Keratinocyte (primary cell): ENCODE measurements at regions not wholly inside any gene's neighbourhood (a gene's known extent, or its start where the extent isn't known, plus 50 kb on each side); places are given as distances from the start of the nearest gene placed in this dataset.
"Not testable (repeated sequence)": the region's sequence is repeated elsewhere in the genome, so short reads cannot be mapped to it uniquely, and the experiment has no call there.

Experiments
- DNase-seq: peaks from one replicate; pipeline ENCODE4 v3.0.0-alpha.2; 2011; ENCODE audit warnings: low read depth, missing footprints, low spot score
- FAIRE-seq: peaks from 2 replicates; lab custom pipeline; 2011; peaks lifted over from hg19 to GRCh38; lab: Jason Lieb, UNC
- H2AFZ ChIP-seq: 2 replicates; pipeline ENCODE4 v1.6.0; 2012; ENCODE audit warnings: low read length, control low read depth, inconsistent platforms; ENCODE audit not compliant: control insufficient read depth
- H3K27ac ChIP-seq: 2 replicates; pipeline ENCODE4 v1.5.1; 2011; ENCODE audit warnings: low read length; ENCODE audit not compliant: control insufficient read depth, insufficient read depth
- H3K27me3 ChIP-seq: 3 replicates; pipeline ENCODE4 v1.6.0; 2011; ENCODE audit warnings: low read length; ENCODE audit not compliant: control insufficient read depth, insufficient read depth; ENCODE audit errors: extremely low read depth
- H3K36me3 ChIP-seq, 2 experiments: 2 replicates in 1 of 2; 3 replicates in 1 of 2; pipeline ENCODE4 v1.5.1; 2011; ENCODE audit warnings: low read length in 2 of 2, mild to moderate bottlenecking in 1 of 2; ENCODE audit not compliant: control insufficient read depth in 2 of 2, insufficient read depth in 2 of 2; ENCODE audit errors: extremely low read depth in 1 of 2
- H3K4me1 ChIP-seq: 3 replicates; pipeline ENCODE4 v1.5.1; 2011; ENCODE audit warnings: low read length; ENCODE audit not compliant: control insufficient read depth, insufficient read depth; ENCODE audit errors: extremely low read depth
- H3K4me2 ChIP-seq: 3 replicates; pipeline ENCODE4 v1.6.0; 2011; ENCODE audit warnings: low read depth, low read length; ENCODE audit not compliant: control insufficient read depth, insufficient read depth; ENCODE audit errors: extremely low read depth
- H3K4me3 ChIP-seq, 3 experiments: fragments of 200-600 bp in 1 of 3; sonication (generic) in 1 of 3; 2 replicates in 2 of 3; 3 replicates in 1 of 3; pipeline ENCODE4 v1.5.1; 2011 to 2016; ENCODE audit warnings: low read length in 3 of 3, mild to moderate bottlenecking in 3 of 3, control low read depth in 2 of 3, inconsistent platforms in 1 of 3, low read depth in 1 of 3, mixed read lengths in 1 of 3, mixed run types in 1 of 3, moderate library complexity in 1 of 3; ENCODE audit not compliant: control insufficient read depth in 2 of 3, insufficient read depth in 2 of 3; ENCODE audit errors: extremely low read depth in 1 of 3
- H3K79me2 ChIP-seq: 2 replicates; pipeline ENCODE4 v1.6.0; 2012; ENCODE audit warnings: low read length; ENCODE audit not compliant: control insufficient read depth, insufficient read depth
- H3K9ac ChIP-seq: 3 replicates; pipeline ENCODE4 v1.6.0; 2011; ENCODE audit warnings: low read length; ENCODE audit not compliant: control insufficient read depth, insufficient read depth; ENCODE audit errors: extremely low read depth
- H3K9me1 ChIP-seq: 3 replicates; pipeline ENCODE4 v1.6.0; 2011; ENCODE audit warnings: low read length; ENCODE audit not compliant: control insufficient read depth, insufficient read depth; ENCODE audit errors: extremely low read depth
- H3K9me3 ChIP-seq: 2 replicates; pipeline ENCODE4 v1.5.1; 2012; ENCODE audit warnings: low read depth, low read length; ENCODE audit not compliant: control insufficient read depth
- H4K20me1 ChIP-seq: 3 replicates; pipeline ENCODE4 v1.6.0; 2011; ENCODE audit warnings: low read length; ENCODE audit not compliant: control insufficient read depth, insufficient read depth; ENCODE audit errors: extremely low read depth
- EZH2 ChIP-seq: IDR thresholded peaks from one replicate; pipeline ENCODE4 v1.6.1; 2012; ENCODE audit warnings: inconsistent platforms, mild to moderate bottlenecking, low read length, moderate library complexity
- dilution Hi-C: fragments of 300-500 bp; cut with MboI; formaldehyde crosslinking; loops from one replicate; pipeline ENCODE4 v1.7.0; 2020; ENCODE audit warnings: low sequenced_read_pairs; ENCODE audit not compliant: extremely low pct_ligation_motif_present
- TF ChIP-seq, protein P1 (sequence below), 3 experiments: IDR thresholded peaks in 1 of 3; conservative IDR thresholded peaks in 1 of 3; optimal IDR thresholded peaks in 1 of 3; 2 replicates in 2 of 3; 3 replicates in 1 of 3; pipeline versions ENCODE3 to v1.5.1; 2011; ENCODE audit warnings: low read length in 3 of 3, mild to moderate bottlenecking in 3 of 3, moderate library complexity in 2 of 3, control low read depth in 1 of 3, inconsistent platforms in 1 of 3; ENCODE audit not compliant: insufficient read depth in 2 of 3; ENCODE audit errors: extremely low read depth in 1 of 3

GRCh38 chr3:132980102-132980501, 58.1 kb upstream of the TMEM108 start:
- no peak overlapping the region for H3K27ac ChIP-seq
- FAIRE-seq = no peak
- no peak overlapping the region for H3K4me3 ChIP-seq
- no peaks in the 10 kb centered on the region for H3K36me3 ChIP-seq
- H3K4me2 ChIP-seq = no peak overlapping the region
- no peaks in the 10 kb centered on the region for H3K27me3 ChIP-seq
- no peak overlapping the region for H3K9ac ChIP-seq
- no peaks in the 10 kb centered on the region for H3K79me2 ChIP-seq
- H3K4me1 ChIP-seq = no peaks in the 10 kb centered on the region
- DNase-seq = no peak
- no peaks in the 10 kb centered on the region for H3K9me1 ChIP-seq
- no peak overlapping the region for H2AFZ ChIP-seq
- no peak for TF ChIP-seq EZH2
- TF ChIP-seq, protein P1, sequence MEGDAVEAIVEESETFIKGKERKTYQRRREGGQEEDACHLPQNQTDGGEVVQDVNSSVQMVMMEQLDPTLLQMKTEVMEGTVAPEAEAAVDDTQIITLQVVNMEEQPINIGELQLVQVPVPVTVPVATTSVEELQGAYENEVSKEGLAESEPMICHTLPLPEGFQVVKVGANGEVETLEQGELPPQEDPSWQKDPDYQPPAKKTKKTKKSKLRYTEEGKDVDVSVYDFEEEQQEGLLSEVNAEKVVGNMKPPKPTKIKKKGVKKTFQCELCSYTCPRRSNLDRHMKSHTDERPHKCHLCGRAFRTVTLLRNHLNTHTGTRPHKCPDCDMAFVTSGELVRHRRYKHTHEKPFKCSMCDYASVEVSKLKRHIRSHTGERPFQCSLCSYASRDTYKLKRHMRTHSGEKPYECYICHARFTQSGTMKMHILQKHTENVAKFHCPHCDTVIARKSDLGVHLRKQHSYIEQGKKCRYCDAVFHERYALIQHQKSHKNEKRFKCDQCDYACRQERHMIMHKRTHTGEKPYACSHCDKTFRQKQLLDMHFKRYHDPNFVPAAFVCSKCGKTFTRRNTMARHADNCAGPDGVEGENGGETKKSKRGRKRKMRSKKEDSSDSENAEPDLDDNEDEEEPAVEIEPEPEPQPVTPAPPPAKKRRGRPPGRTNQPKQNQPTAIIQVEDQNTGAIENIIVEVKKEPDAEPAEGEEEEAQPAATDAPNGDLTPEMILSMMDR (optimal IDR thresholded peaks at IDR 0.05 in 1 of 3, IDR thresholded peaks at IDR 0.05 in 1 of 3, conservative IDR thresholded peaks at IDR 0.05 in 1 of 3; ENCODE audit: extremely low read depth in 1 of 3, insufficient read depth in 2 of 3, low read length in 3 of 3) = no peak
- H3K9me3 ChIP-seq = no peaks in the 10 kb centered on the region
- no peaks in the 10 kb centered on the region for H4K20me1 ChIP-seq
- dilution Hi-C loops = no loop called here

- TF ChIP-seq, protein P1 (optimal IDR thresholded peaks at IDR 0.05 in 1 of 3, IDR thresholded peaks at IDR 0.05 in 1 of 3, conservative IDR thresholded peaks at IDR 0.05 in 1 of 3; ENCODE audit: extremely low read depth in 1 of 3, insufficient read depth in 2 of 3, low read length in 3 of 3) = no peak
- no peak for TF ChIP-seq EZH2
- H3K36me3 ChIP-seq = no peaks in the 10 kb centered on the region
- FAIRE-seq (no peak), DNase-seq (no peak)
- H3K27me3 ChIP-seq = no peaks in the 10 kb centered on the region
- no peaks in the 10 kb centered on the region for H3K4me1 ChIP-seq
- dilution Hi-C loops = no loop called here
- no peak overlapping the region for H3K4me2 ChIP-seq
- H2AFZ ChIP-seq = no peak overlapping the region
- no peaks in the 10 kb centered on the region for H3K9me3 ChIP-seq
- H3K27ac ChIP-seq = no peak overlapping the region
- no peaks in the 10 kb centered on the region for H3K9me1 ChIP-seq
- H4K20me1 ChIP-seq = no peaks in the 10 kb centered on the region
- no peak overlapping the region for H3K9ac ChIP-seq
- no peaks in the 10 kb centered on the region for H3K79me2 ChIP-seq
- no peak overlapping the region for H3K4me3 ChIP-seq
Measured at GRCh38 chr3:132979606-132980005, 58.6 kb upstream of the TMEM108 start.

DNA sequence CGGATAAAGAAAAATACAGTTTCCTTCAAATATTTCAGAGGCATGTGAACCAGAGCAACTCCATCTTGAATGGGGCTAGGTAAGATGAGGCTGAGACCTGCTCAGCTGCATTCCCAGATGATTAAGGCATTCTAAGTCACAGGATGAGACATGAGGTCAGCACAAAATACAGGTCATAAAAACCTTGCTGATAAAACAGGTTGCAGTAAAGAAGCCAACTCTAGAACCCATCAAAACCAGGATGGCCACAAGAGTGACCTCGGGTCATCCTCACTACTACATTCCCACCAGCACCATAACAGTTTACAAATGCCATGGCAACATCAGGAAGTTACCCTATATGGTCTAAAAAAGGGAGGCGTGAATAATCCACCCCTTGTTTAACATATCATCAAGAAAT, 59.2 kb upstream of the TMEM108 start:
- H3K4me3 ChIP-seq, H4K20me1 ChIP-seq, H3K9me3 ChIP-seq, DNase-seq, H3K4me1 ChIP-seq, H3K79me2 ChIP-seq, H3K4me2 ChIP-seq, H3K27me3 ChIP-seq, FAIRE-seq, H3K36me3 ChIP-seq, H3K9ac ChIP-seq, H2AFZ ChIP-seq, H3K27ac ChIP-seq, dilution Hi-C loops, H3K9me1 ChIP-seq: not testable (repeated sequence)
